ENCODE measurements at regions not wholly inside any gene's neighbourhood (a gene's known extent, or its start where the extent isn't known, plus 50 kb on each side); places are given as distances from the start of the nearest gene placed in this dataset.

- intact Hi-C loops (cut with DNase I): no loop called here
- H3K36me3 ChIP-seq: peaks cover 0 to 6% (median 0%) of the 10 kb centered on the region in 9 donors
- H3K4me1 ChIP-seq: peaks cover 3 to 27% (median 12%) of the 10 kb centered on the region in 9 donors
- ATAC-seq (no peak), DNase-seq (no peak)
- H3K27me3 ChIP-seq: no peaks in the 10 kb centered on the region
- TF ChIP-seq CTCF (IDR thresholded peaks at IDR 0.05): no peak
- no peak overlapping the region for H3K27ac ChIP-seq
- no peak overlapping the region for H3K4me3 ChIP-seq
- H3K9me3 ChIP-seq: peaks cover 0 to 3% (median 0%) of the 10 kb centered on the region in 11 donors
- 83 to 92% methylated on average over 2 of the region's 2 CpGs for WGBS, 2 donors
Measured at GRCh38 chr6:154885214-154885613, 109.9 kb upstream of the TIAM2 start.

GRCh38 chr6:154886016-154886415, 109.1 kb upstream of the TIAM2 start:
- H3K4me1 ChIP-seq: peaks cover 3 to 30% (median 12%) of the 10 kb centered on the region in 9 donors
- peaks cover 0 to 3% (median 0%) of the 10 kb centered on the region in 11 donors for H3K9me3 ChIP-seq
- intact Hi-C loops (cut with DNase I): no loop called here
- no peak overlapping the region for H3K27ac ChIP-seq
- ATAC-seq (no peak), DNase-seq (no peak)
- 98% methylated on average over 4 of the region's 4 CpGs for WGBS, 2 donors
- H3K4me3 ChIP-seq: no peak overlapping the region
- H3K36me3 ChIP-seq: peaks cover 0 to 6% (median 0%) of the 10 kb centered on the region in 9 donors
- H3K27me3 ChIP-seq: no peaks in the 10 kb centered on the region
- no peak for TF ChIP-seq CTCF (IDR thresholded peaks at IDR 0.05)

- H3K36me3 ChIP-seq: peaks cover 0 to 6% (median 0%) of the 10 kb centered on the region in 9 donors
- peaks cover 3 to 35% (median 12%) of the 10 kb centered on the region in 9 donors for H3K4me1 ChIP-seq
- H3K27ac ChIP-seq: no peak overlapping the region
- no peaks in the 10 kb centered on the region for H3K27me3 ChIP-seq
- DNase-seq: no peak
- peaks cover 0 to 3% (median 0%) of the 10 kb centered on the region in 11 donors for H3K9me3 ChIP-seq
- intact Hi-C loops (cut with DNase I): no loop called here
- no peak for TF ChIP-seq CTCF (IDR thresholded peaks at IDR 0.05)
- no peak overlapping the region for H3K4me3 ChIP-seq
- no peak for ATAC-seq
Measured at GRCh38 chr6:154886471-154886870, 108.6 kb upstream of the TIAM2 start.

GRCh38 chr6:154887051-154887450, 108.1 kb upstream of the TIAM2 start:
- ATAC-seq: no peak

More at GRCh38 chr6:154887051-154887450, 108.1 kb upstream of the TIAM2 start:
- H3K27ac ChIP-seq: no peak overlapping the region
- WGBS, 2 donors: 96 to 98% methylated on average over 5 of the region's 5 CpGs
- H3K36me3 ChIP-seq: peaks cover 0 to 6% (median 0%) of the 10 kb centered on the region in 9 donors
- peaks cover 3 to 37% (median 12%) of the 10 kb centered on the region in 9 donors for H3K4me1 ChIP-seq
- intact Hi-C loops (cut with DNase I): no loop called here
- DNase-seq: no peak
- no peak for TF ChIP-seq CTCF (IDR thresholded peaks at IDR 0.05)
- no peak overlapping the region for H3K4me3 ChIP-seq
- H3K9me3 ChIP-seq: peaks cover 0 to 3% (median 0%) of the 10 kb centered on the region in 11 donors
- no peaks in the 10 kb centered on the region for H3K27me3 ChIP-seq

Data from heart right ventricle (tissue), 16 donors.